SK-N-SH treated with all-trans-retinoic acid at 6 μM for 48 hours (cell line): ENCODE measurements at regions not wholly inside any gene's neighbourhood (a gene's known extent, or its start where the extent isn't known, plus 50 kb on each side); places are given as distances from the start of the nearest gene placed in this dataset.

Experiments
- ATAC-seq: fragments of 200-7000 bp; cut with Tn5 transposase; 3 replicates; pipeline ENCODE4 v1.9.1; 2020; ENCODE audit warnings: mild to moderate bottlenecking, moderate library complexity
- BACH2 ChIP-seq: fragments of 250-450 bp; sonication (Bioruptor Pico); IDR thresholded peaks from 2 replicates; pipeline ENCODE4 v1.9.0; 2021; ENCODE audit warnings: mild to moderate bottlenecking, borderline replicate concordance
- CSDC2 ChIP-seq: fragments of 250-450 bp; sonication (Bioruptor Pico); IDR thresholded peaks from 2 replicates; pipeline ENCODE4 v1.5.0; 2020; ENCODE audit warnings: mild to moderate bottlenecking, moderate library complexity
- CSRNP3 ChIP-seq: fragments of 250-450 bp; sonication (Bioruptor Pico); IDR thresholded peaks from 2 replicates; pipeline ENCODE4 v1.5.1; 2021; ENCODE audit warnings: mild to moderate bottlenecking, moderate library complexity
- ESRRG ChIP-seq: fragments of 250-450 bp; sonication (Bioruptor Pico); IDR thresholded peaks from 2 replicates; pipeline ENCODE4 v1.6.1; 2021; ENCODE audit warnings: mild to moderate bottlenecking
- GLIS3 ChIP-seq: fragments of 250-450 bp; sonication (Bioruptor Pico); IDR thresholded peaks from 2 replicates; pipeline ENCODE4 v1.5.0; 2020; ENCODE audit warnings: mild to moderate bottlenecking, moderate library complexity
- ISL1 ChIP-seq: fragments of 250-450 bp; sonication (Bioruptor Pico); IDR thresholded peaks from 2 replicates; pipeline ENCODE4 v2.1.2; 2022; ENCODE audit warnings: mild to moderate bottlenecking, moderate library complexity
- OSR1 ChIP-seq: fragments of 250-450 bp; sonication (Bioruptor Pico); IDR thresholded peaks from 2 replicates; pipeline ENCODE4 v1.8.0; 2022; ENCODE audit warnings: moderate library complexity, mild to moderate bottlenecking, inconsistent platforms
- PATZ1 ChIP-seq: fragments of 250-450 bp; sonication (Bioruptor Pico); IDR thresholded peaks from 2 replicates; pipeline ENCODE4 v1.8.0; 2020; ENCODE audit warnings: mild to moderate bottlenecking, moderate library complexity, borderline replicate concordance
- PPARA ChIP-seq: fragments of 250-450 bp; sonication (Bioruptor Pico); IDR thresholded peaks from 2 replicates; pipeline ENCODE4 v1.5.0; 2020; ENCODE audit warnings: mild to moderate bottlenecking, borderline replicate concordance
- TCF4 ChIP-seq: fragments of 250-450 bp; sonication (Bioruptor Pico); IDR thresholded peaks from 2 replicates; pipeline ENCODE4 v1.8.0; 2021; ENCODE audit warnings: mild to moderate bottlenecking, moderate library complexity, borderline replicate concordance
- TOX ChIP-seq: fragments of 250-450 bp; sonication (Bioruptor Pico); IDR thresholded peaks from 2 replicates; pipeline ENCODE4 v1.8.0; 2021; ENCODE audit warnings: mild to moderate bottlenecking, moderate library complexity, borderline replicate concordance
- TSHZ2 ChIP-seq: fragments of 250-450 bp; sonication (Bioruptor Pico); IDR thresholded peaks from 2 replicates; pipeline ENCODE4 v1.5.0; 2020; ENCODE audit warnings: mild to moderate bottlenecking, moderate library complexity
- ZC3H10 ChIP-seq: fragments of 250-450 bp; sonication (Bioruptor Pico); IDR thresholded peaks from 2 replicates; pipeline ENCODE4 v1.5.1; 2021; ENCODE audit warnings: mild to moderate bottlenecking, moderate library complexity
- ZFP3 ChIP-seq: fragments of 250-450 bp; sonication (Bioruptor Pico); IDR thresholded peaks from 2 replicates; pipeline ENCODE4 v1.5.0; 2020; ENCODE audit warnings: mild to moderate bottlenecking, moderate library complexity
- ZFP30 ChIP-seq: fragments of 450-650 bp; formaldehyde crosslinking; IDR thresholded peaks from 2 replicates; pipeline ENCODE4 v1.5.0; 2022; ENCODE audit warnings: mild to moderate bottlenecking, moderate library complexity
- ZNF70 ChIP-seq: fragments of 450-650 bp; formaldehyde crosslinking; IDR thresholded peaks from 2 replicates; pipeline ENCODE4 v1.5.0; 2020; ENCODE audit warnings: mild to moderate bottlenecking, moderate library complexity
- ZNF8 ChIP-seq: fragments of 450-650 bp; formaldehyde crosslinking; IDR thresholded peaks from 2 replicates; pipeline ENCODE4 v1.5.0; 2020; ENCODE audit warnings: mild to moderate bottlenecking, moderate library complexity
- TF ChIP-seq, protein P1 (sequence below): fragments of 250-450 bp; sonication (Bioruptor Pico); IDR thresholded peaks from 2 replicates; pipeline ENCODE4 v1.5.1; 2020; ENCODE audit warnings: low read depth, mild to moderate bottlenecking, moderate library complexity
- TF ChIP-seq, protein P2 (sequence below): fragments of 250-450 bp; sonication (Bioruptor Pico); IDR thresholded peaks from 2 replicates; pipeline ENCODE4 v1.8.0; 2021; ENCODE audit warnings: low read depth, mild to moderate bottlenecking, moderate library complexity, borderline replicate concordance

DNA sequence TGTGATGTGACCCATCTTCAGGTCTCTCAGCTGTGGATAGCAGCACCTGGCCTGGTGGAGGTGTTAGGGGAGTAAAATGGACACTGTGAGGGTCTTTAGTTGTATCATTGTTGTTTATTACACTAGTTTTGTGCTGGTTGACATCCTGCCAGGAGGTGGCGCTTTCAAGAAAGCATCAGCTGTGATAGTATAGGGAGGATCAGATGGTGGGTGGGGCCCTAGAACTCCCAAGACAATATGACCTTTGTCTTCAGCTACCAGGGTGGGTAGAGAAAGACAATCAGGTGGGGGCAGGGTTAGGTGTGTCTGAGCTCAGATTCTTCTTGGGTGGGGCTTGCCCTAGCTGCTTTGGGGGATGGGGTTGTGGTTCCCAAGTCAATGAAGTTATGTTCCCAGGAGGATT is 162.8 kb downstream of the PPP1R2C start:
- no peak for TF ChIP-seq ZNF70 (CRISPR knock-in tag)
- no peak for ATAC-seq

DNA sequence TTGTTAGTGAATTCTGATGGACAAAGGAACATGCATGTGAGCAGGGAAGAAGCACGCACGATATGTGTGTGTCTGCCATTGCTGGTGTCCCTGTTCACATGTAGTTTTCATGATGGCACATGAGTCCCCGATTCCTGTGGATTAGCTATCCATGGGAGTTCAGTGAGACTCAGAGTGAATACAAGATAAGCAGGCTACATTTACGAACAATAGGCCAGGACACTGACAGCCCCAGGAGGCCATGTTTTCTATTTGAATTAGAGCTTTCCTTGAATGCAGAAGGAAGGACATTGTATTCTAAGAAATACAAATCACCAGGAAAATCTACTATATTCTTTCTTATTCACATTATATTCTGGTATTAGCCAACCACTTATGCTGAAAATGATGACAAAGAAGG is 171.4 kb downstream of the PPP1R2C start:
- TF ChIP-seq PPARA (CRISPR knock-in tag), result no peak
- TF ChIP-seq TOX (CRISPR knock-in tag), result no peak
- TF ChIP-seq BACH2, result no peak
- TF ChIP-seq ZNF70 (CRISPR knock-in tag), result no peak
- TF ChIP-seq ZNF8, result no peak
- no peak for TF ChIP-seq TSHZ2 (CRISPR knock-in tag)
- no peak for TF ChIP-seq ZFP30 (CRISPR knock-in tag)
- no peak for TF ChIP-seq PATZ1 (CRISPR knock-in tag)
- TF ChIP-seq, protein P1, sequence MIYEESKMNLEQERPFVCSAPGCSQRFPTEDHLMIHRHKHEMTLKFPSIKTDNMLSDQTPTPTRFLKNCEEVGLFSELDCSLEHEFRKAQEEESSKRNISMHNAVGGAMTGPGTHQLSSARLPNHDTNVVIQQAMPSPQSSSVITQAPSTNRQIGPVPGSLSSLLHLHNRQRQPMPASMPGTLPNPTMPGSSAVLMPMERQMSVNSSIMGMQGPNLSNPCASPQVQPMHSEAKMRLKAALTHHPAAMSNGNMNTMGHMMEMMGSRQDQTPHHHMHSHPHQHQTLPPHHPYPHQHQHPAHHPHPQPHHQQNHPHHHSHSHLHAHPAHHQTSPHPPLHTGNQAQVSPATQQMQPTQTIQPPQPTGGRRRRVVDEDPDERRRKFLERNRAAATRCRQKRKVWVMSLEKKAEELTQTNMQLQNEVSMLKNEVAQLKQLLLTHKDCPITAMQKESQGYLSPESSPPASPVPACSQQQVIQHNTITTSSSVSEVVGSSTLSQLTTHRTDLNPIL (CRISPR knock-in tag), result no peak
- TF ChIP-seq ISL1 (CRISPR knock-in tag), result no peak
- TF ChIP-seq OSR1 (CRISPR knock-in tag), result no peak
- no peak for TF ChIP-seq TCF4 (CRISPR knock-in tag)
- no peak for TF ChIP-seq ZC3H10 (CRISPR knock-in tag)
- no peak for TF ChIP-seq GLIS3 (CRISPR knock-in tag)
- no peak for TF ChIP-seq CSRNP3 (CRISPR knock-in tag)
- TF ChIP-seq, protein P2, sequence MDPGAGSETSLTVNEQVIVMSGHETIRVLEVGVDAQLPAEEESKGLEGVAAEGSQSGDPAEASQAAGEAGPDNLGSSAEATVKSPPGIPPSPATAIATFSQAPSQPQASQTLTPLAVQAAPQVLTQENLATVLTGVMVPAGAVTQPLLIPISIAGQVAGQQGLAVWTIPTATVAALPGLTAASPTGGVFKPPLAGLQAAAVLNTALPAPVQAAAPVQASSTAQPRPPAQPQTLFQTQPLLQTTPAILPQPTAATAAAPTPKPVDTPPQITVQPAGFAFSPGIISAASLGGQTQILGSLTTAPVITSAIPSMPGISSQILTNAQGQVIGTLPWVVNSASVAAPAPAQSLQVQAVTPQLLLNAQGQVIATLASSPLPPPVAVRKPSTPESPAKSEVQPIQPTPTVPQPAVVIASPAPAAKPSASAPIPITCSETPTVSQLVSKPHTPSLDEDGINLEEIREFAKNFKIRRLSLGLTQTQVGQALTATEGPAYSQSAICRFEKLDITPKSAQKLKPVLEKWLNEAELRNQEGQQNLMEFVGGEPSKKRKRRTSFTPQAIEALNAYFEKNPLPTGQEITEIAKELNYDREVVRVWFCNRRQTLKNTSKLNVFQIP (CRISPR knock-in tag), result no peak
- no peak for TF ChIP-seq ZFP3 (CRISPR knock-in tag)
- ATAC-seq, result no peak

DNA sequence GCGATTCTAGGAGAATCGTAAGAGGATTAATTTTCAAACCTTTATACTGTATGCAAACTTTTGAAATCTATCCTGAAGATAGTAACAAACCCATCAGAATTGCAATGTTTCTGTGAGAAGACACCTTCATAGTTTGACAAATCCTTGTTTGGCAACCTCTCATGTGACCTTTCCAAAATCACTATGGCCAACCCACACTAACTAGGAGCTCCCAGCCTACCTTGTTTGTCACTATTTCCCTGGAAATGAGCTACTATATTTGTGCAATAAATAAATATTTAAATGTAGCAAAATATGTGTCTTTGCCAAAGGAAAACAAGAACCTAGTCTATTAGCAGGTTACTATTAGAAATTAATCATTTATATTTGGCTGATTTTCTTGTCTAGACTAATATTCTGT is 173.7 kb downstream of the PPP1R2C start:
- no peak for TF ChIP-seq PATZ1 (CRISPR knock-in tag)
- ATAC-seq, result no peak

GRCh38 chrX:42603016-42603415 is 174.9 kb downstream of the PPP1R2C start:
- TF ChIP-seq ZNF70 (CRISPR knock-in tag) (no peak), CSDC2 (CRISPR knock-in tag) (no peak), CSRNP3 (CRISPR knock-in tag) (no peak), ZNF8 (no peak), TCF4 (CRISPR knock-in tag) (no peak), TSHZ2 (CRISPR knock-in tag) (no peak), ESRRG (CRISPR knock-in tag) (no peak), ISL1 (CRISPR knock-in tag) (no peak)
- TF ChIP-seq, all 23 proteins: peak for 0
- ATAC-seq, result no peak
